ENCODE measurements at regions not wholly inside any gene's neighbourhood (a gene's known extent, or its start where the extent isn't known, plus 50 kb on each side); places are given as distances from the start of the nearest gene placed in this dataset.

GRCh38 chr6:6925391-6926164 is 182.2 kb upstream of the RREB1 start:
- no peak overlapping the region for H3K27ac Mint-ChIP-seq (ENCODE audit: unreplicated experiment)
- no peak for TF ChIP-seq CTCF (IDR thresholded peaks at IDR 0.05; ENCODE audit: unreplicated experiment)
- CTCF ChIA-PET = no interaction called here
- no peak overlapping the region for H3K4me3 Mint-ChIP-seq (ENCODE audit: low read depth, unreplicated experiment)
- BruUV-seq (replicated peaks) = no TSS peak
- no peaks in the 10 kb centered on the region for H3K4me1 Mint-ChIP-seq (ENCODE audit: low read depth, unreplicated experiment)
- H3K9me3 Mint-ChIP-seq (ENCODE audit: low read depth, unreplicated experiment) = no peaks in the 10 kb centered on the region
- H3K27me3 Mint-ChIP-seq (ENCODE audit: unreplicated experiment) = no peaks in the 10 kb centered on the region
- no peak for DNase-seq
- H3K36me3 Mint-ChIP-seq (ENCODE audit: insufficient read depth, unreplicated experiment) = no peaks in the 10 kb centered on the region
- intact Hi-C loops (cut with micrococcal nuclease; ENCODE audit: unreplicated experiment) = no loop called here

- no peak for TF ChIP-seq CTCF (IDR thresholded peaks at IDR 0.05; ENCODE audit: unreplicated experiment)
- H3K27ac Mint-ChIP-seq (ENCODE audit: unreplicated experiment) = no peak overlapping the region
- H3K4me1 Mint-ChIP-seq (ENCODE audit: low read depth, unreplicated experiment) = no peaks in the 10 kb centered on the region
- no peaks in the 10 kb centered on the region for H3K9me3 Mint-ChIP-seq (ENCODE audit: low read depth, unreplicated experiment)
- no peak for DNase-seq
- BruUV-seq (replicated peaks) = no TSS peak
- H3K27me3 Mint-ChIP-seq (ENCODE audit: unreplicated experiment) = no peaks in the 10 kb centered on the region
- intact Hi-C loops (cut with micrococcal nuclease; ENCODE audit: unreplicated experiment) = no loop called here
- H3K4me3 Mint-ChIP-seq (ENCODE audit: low read depth, unreplicated experiment) = no peak overlapping the region
- CTCF ChIA-PET = interaction anchor here (0.7 kb wide), 1 partner anchor 654 kb away, joined by 3 read pairs; no protein-coding TSS in a partner anchor
- H3K36me3 Mint-ChIP-seq (ENCODE audit: insufficient read depth, unreplicated experiment) = no peaks in the 10 kb centered on the region
These were observed 180.9 kb upstream of the RREB1 start for GRCh38 chr6:6926856-6927255.

GRCh38 chr6:6927521-6928361 is 180.0 kb upstream of the RREB1 start:
- BruUV-seq (replicated peaks) = no TSS peak
- DNase-seq = no peak

More at GRCh38 chr6:6927521-6928361, 180.0 kb upstream of the RREB1 start:
- TF ChIP-seq CTCF (IDR thresholded peaks at IDR 0.05; ENCODE audit: unreplicated experiment) = no peak
- CTCF ChIA-PET = interaction anchor here (0.6 kb wide), 1 partner anchor 144 kb away, joined by 3 read pairs; no protein-coding TSS in a partner anchor
- H3K27ac Mint-ChIP-seq (ENCODE audit: unreplicated experiment) = no peak overlapping the region
- H3K9me3 Mint-ChIP-seq (ENCODE audit: low read depth, unreplicated experiment) = no peaks in the 10 kb centered on the region
- no peaks in the 10 kb centered on the region for H3K27me3 Mint-ChIP-seq (ENCODE audit: unreplicated experiment)
- no peaks in the 10 kb centered on the region for H3K36me3 Mint-ChIP-seq (ENCODE audit: insufficient read depth, unreplicated experiment)
- intact Hi-C loops (cut with micrococcal nuclease; ENCODE audit: unreplicated experiment) = no loop called here
- H3K4me1 Mint-ChIP-seq (ENCODE audit: low read depth, unreplicated experiment) = no peaks in the 10 kb centered on the region
- no peak overlapping the region for H3K4me3 Mint-ChIP-seq (ENCODE audit: low read depth, unreplicated experiment)

Measured in Calu3 (cell line).